PC-9 (cell line): ENCODE measurements at regions not wholly inside any gene's neighbourhood (a gene's known extent, or its start where the extent isn't known, plus 50 kb on each side); places are given as distances from the start of the nearest gene placed in this dataset.

Experiments
- BruUV-seq: library from RNA; stranded (reverse); fragments of 400-500 nt; replicated peaks from 2 replicates; lab custom pipeline; 2021; lab: Mats Ljungman, UMichigan
- CTCF ChIA-PET: fragments of 300-600 bp; sonication (Branson Sonifier 250); formaldehyde crosslinking; loops from one replicate; lab custom pipeline; 2022; ENCODE audit warnings: antibody characterized with exemption; lab: Charles Lee
- POLR2A ChIA-PET: fragments of 300-600 bp; sonication (Branson Sonifier 250); formaldehyde crosslinking; loops from one replicate; lab custom pipeline; 2022; ENCODE audit warnings: antibody characterized with exemption; ENCODE audit not compliant: unreplicated experiment; lab: Charles Lee
- DNase-seq, 2 experiments: peaks; one replicate each; pipeline versions ENCODE4 v3.0.0 to v3.0.0-alpha.2; 2015 to 2022; ENCODE audit warnings: mixed read lengths in 1 of 2
- H2AFZ ChIP-seq: fragments of 200-600 bp; sonication (generic); 2 replicates; pipeline ENCODE4 v1.8.1; 2017; ENCODE audit warnings: antibody characterized with exemption
- H3F3A ChIP-seq: fragments of 200-600 bp; sonication (generic); 2 replicates; pipeline ENCODE4 v1.8.1; 2017; ENCODE audit warnings: antibody characterized with exemption, mild to moderate bottlenecking, low read depth; ENCODE audit not compliant: insufficient read depth
- H3K27ac ChIP-seq: fragments of 200-600 bp; sonication (generic); 2 replicates; pipeline ENCODE4 v1.6.1; 2016; ENCODE audit warnings: mixed run types
- H3K27me3 ChIP-seq: fragments of 200-600 bp; sonication (generic); 2 replicates; pipeline ENCODE4 v1.6.1; 2016; ENCODE audit warnings: low read depth, mixed run types; ENCODE audit not compliant: insufficient read depth
- H3K36me3 ChIP-seq: fragments of 200-600 bp; sonication (generic); 2 replicates; pipeline ENCODE4 v1.6.1; 2016; ENCODE audit warnings: low read depth, mixed run types
- H3K4me1 ChIP-seq: fragments of 200-600 bp; sonication (generic); replicated peaks from 2 replicates; pipeline ENCODE4 v1.6.1; 2016; ENCODE audit warnings: mixed run types; ENCODE audit not compliant: insufficient read depth
- H3K4me2 ChIP-seq: fragments of 200-600 bp; sonication (generic); 2 replicates; pipeline ENCODE4 v1.6.1; 2017; ENCODE audit warnings: mixed run types
- H3K4me3 ChIP-seq: fragments of 200-600 bp; sonication (generic); 2 replicates; pipeline ENCODE4 v1.6.1; 2016; ENCODE audit warnings: mixed run types
- H3K79me2 ChIP-seq: fragments of 200-600 bp; sonication (generic); 2 replicates; pipeline ENCODE4 v1.6.1; 2017; ENCODE audit warnings: low read depth, mixed run types
- H3K9me2 ChIP-seq: fragments of 200-600 bp; sonication (generic); 2 replicates; pipeline ENCODE4 v1.8.1; 2017; ENCODE audit warnings: mild to moderate bottlenecking; ENCODE audit not compliant: insufficient read depth
- H3K9me3 ChIP-seq: fragments of 200-600 bp; sonication (generic); 2 replicates; pipeline ENCODE4 v1.8.1; 2016; ENCODE audit warnings: low read depth; ENCODE audit not compliant: insufficient read depth
- H4K20me1 ChIP-seq: fragments of 200-600 bp; sonication (generic); 2 replicates; pipeline ENCODE4 v1.8.1; 2017; ENCODE audit not compliant: insufficient read depth
- EZH2 ChIP-seq: fragments of 200-600 bp; sonication (generic); IDR thresholded peaks from 2 replicates; pipeline ENCODE4 v1.8.0; 2017; ENCODE audit warnings: antibody characterized with exemption, low read depth
- intact Hi-C: fragments of 100-400 bp; cut with micrococcal nuclease; formaldehyde crosslinking; loops from one replicate; pipeline ENCODE4 v1.10.0; 2022; ENCODE audit not compliant: unreplicated experiment
- TF ChIP-seq, protein P1 (sequence below): fragments of 200-600 bp; sonication (generic); conservative IDR thresholded peaks from 2 replicates; pipeline ENCODE4 v1.6.1; 2017; ENCODE audit warnings: mixed run types, antibody characterized with exemption, mild to moderate bottlenecking, moderate library complexity

DNA sequence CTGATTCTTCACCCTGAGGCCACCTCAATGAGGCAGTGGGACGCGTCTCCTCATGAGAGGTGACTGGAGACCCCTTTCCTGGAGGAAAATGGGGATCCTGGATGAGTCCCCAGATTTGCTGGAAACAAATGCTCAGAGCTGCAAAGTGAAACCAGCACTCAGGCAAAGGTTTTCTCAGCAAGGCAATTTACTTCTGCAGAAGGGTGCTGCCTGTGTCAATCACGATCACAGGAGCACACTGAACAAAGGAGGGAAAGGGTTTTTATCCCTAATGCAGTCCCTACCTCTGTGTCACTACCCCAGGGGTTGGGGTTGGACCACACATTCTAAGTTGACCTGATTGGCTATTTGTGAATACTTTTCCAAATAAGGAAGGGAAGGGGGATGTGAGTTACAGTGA, 69.9 kb upstream of the CDK20 start:
- H3F3A ChIP-seq = no peaks in the 10 kb centered on the region
- no peak overlapping the region for H3K27ac ChIP-seq
- DNase-seq = no peak
- H3K4me3 ChIP-seq = no peak overlapping the region
- BruUV-seq = no TSS peak
- no peaks in the 10 kb centered on the region for H3K36me3 ChIP-seq
- no peaks in the 10 kb centered on the region for H4K20me1 ChIP-seq
- ChIA-PET CTCF (no interaction called here), POLR2A (no interaction called here)
- no peak overlapping the region for H3K4me2 ChIP-seq
- H3K79me2 ChIP-seq = no peaks in the 10 kb centered on the region
- intact Hi-C loops = no loop called here
- no peak for TF ChIP-seq EZH2
- TF ChIP-seq, protein P1, sequence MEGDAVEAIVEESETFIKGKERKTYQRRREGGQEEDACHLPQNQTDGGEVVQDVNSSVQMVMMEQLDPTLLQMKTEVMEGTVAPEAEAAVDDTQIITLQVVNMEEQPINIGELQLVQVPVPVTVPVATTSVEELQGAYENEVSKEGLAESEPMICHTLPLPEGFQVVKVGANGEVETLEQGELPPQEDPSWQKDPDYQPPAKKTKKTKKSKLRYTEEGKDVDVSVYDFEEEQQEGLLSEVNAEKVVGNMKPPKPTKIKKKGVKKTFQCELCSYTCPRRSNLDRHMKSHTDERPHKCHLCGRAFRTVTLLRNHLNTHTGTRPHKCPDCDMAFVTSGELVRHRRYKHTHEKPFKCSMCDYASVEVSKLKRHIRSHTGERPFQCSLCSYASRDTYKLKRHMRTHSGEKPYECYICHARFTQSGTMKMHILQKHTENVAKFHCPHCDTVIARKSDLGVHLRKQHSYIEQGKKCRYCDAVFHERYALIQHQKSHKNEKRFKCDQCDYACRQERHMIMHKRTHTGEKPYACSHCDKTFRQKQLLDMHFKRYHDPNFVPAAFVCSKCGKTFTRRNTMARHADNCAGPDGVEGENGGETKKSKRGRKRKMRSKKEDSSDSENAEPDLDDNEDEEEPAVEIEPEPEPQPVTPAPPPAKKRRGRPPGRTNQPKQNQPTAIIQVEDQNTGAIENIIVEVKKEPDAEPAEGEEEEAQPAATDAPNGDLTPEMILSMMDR = no peak
- H2AFZ ChIP-seq = no peak overlapping the region
- no peaks in the 10 kb centered on the region for H3K9me2 ChIP-seq
- peaks cover 12% of the 10 kb centered on the region; the same call in 1 of the 2 replicates for H3K9me3 ChIP-seq
- no peaks in the 10 kb centered on the region for H3K27me3 ChIP-seq
- H3K4me1 ChIP-seq = no peaks in the 10 kb centered on the region

DNA sequence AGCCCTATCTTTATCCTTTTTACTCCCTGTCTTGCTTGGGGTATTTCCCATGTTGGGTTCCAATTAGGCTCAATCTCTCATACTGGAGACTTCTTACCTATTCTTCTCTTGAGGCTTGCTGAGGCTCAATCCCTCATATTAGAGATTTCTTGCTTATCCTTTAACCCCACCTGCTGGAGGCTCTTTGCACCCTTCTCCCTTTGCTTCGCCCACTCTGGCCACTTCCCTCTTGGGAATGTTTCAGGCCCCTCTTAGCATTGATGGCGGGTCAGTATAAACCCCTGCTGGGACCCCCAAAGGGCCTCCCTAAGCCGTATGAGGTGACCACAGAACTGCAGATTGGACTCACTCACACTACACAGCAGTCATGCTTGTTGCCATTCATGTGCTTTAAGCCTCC, 69.3 kb upstream of the CDK20 start:
- intact Hi-C loops = no loop called here
- no peak for TF ChIP-seq EZH2
- TF ChIP-seq, protein P1 = no peak
- H3K4me2 ChIP-seq = no peak overlapping the region
- H3K4me3 ChIP-seq = no peak overlapping the region
- H2AFZ ChIP-seq = no peak overlapping the region
- no peaks in the 10 kb centered on the region for H3K9me2 ChIP-seq
- H3K27me3 ChIP-seq = no peaks in the 10 kb centered on the region
- BruUV-seq = no TSS peak
- ChIA-PET POLR2A (no interaction called here), CTCF (no interaction called here)
- H3K27ac ChIP-seq = no peak overlapping the region
- H3K9me3 ChIP-seq = peaks cover 16% of the 10 kb centered on the region; the same call in 1 of the 2 replicates
- no peaks in the 10 kb centered on the region for H3K36me3 ChIP-seq
- DNase-seq = no peak
- H3F3A ChIP-seq = no peaks in the 10 kb centered on the region
- no peaks in the 10 kb centered on the region for H3K79me2 ChIP-seq
- H3K4me1 ChIP-seq = no peaks in the 10 kb centered on the region
- no peaks in the 10 kb centered on the region for H4K20me1 ChIP-seq

DNA sequence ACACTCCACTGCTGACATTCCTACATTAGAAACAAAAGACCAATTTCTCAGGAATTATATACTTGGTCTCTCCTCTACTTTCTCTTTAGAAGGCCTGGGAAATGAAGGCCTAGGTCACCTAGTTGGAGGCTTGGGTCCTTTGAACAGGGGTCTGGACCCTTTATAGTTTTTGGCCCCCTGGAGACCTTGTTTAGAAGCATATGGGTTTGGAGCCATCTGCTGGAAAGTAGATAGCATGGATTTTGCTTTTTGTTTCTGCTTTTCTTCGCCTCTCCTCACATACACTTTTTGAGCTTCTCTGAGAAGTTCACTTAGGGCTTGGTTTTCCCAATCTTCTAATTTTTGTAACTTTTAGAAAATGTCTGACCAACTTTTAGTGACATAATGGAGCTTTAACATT, 67.1 kb upstream of the CDK20 start:
- no peaks in the 10 kb centered on the region for H3F3A ChIP-seq
- no peak for DNase-seq
- H3K27me3 ChIP-seq = no peaks in the 10 kb centered on the region
- H3K79me2 ChIP-seq = no peaks in the 10 kb centered on the region
- H3K4me2 ChIP-seq = no peak overlapping the region
- H3K9me3 ChIP-seq = peaks cover 18% of the 10 kb centered on the region; the same call in 1 of the 2 replicates
- no peak overlapping the region for H3K27ac ChIP-seq
- TF ChIP-seq, protein P1 = peak; percentile 54
- no peak for TF ChIP-seq EZH2
- no peak overlapping the region for H2AFZ ChIP-seq
- no peaks in the 10 kb centered on the region for H3K4me1 ChIP-seq
- H4K20me1 ChIP-seq = no peaks in the 10 kb centered on the region
- ChIA-PET POLR2A (no interaction called here), CTCF (interaction anchor here (0.5 to 0.7 kb wide), 3 partner anchors 8 to 224 kb away, joined by 3 to 4 read pairs (median 4); no protein-coding TSS in a partner anchor)
- intact Hi-C loops = loop anchor here (1.0 kb wide), 2 partner anchors 357 to 363 kb away; no protein-coding TSS in a partner anchor
- H3K9me2 ChIP-seq = no peaks in the 10 kb centered on the region
- no TSS peak for BruUV-seq
- no peak overlapping the region for H3K4me3 ChIP-seq
- no peaks in the 10 kb centered on the region for H3K36me3 ChIP-seq
